ENCODE measurements at regions not wholly inside any gene's neighbourhood (a gene's known extent, or its start where the extent isn't known, plus 50 kb on each side); places are given as distances from the start of the nearest gene placed in this dataset.

DNA sequence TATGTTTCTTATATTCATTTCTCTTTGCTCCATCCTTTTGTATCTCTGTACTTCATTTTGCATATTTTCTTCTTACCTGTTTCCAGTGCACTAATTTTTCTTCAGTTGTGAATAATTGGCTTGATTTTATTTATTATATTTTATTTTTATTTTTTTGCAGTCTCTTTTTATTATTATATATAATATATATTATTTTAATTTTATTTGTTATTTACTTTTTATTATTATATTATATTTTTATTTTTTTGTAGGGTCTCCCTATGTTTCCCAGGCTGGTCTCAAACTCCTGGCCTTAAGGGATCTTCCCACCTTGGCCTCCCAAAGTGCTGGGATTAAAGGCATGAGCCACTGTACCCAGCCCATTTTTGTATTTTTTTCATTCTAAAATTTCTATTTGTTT, 213.1 kb upstream of the TSC22D2 start:
- TF ChIP-seq, protein P1, sequence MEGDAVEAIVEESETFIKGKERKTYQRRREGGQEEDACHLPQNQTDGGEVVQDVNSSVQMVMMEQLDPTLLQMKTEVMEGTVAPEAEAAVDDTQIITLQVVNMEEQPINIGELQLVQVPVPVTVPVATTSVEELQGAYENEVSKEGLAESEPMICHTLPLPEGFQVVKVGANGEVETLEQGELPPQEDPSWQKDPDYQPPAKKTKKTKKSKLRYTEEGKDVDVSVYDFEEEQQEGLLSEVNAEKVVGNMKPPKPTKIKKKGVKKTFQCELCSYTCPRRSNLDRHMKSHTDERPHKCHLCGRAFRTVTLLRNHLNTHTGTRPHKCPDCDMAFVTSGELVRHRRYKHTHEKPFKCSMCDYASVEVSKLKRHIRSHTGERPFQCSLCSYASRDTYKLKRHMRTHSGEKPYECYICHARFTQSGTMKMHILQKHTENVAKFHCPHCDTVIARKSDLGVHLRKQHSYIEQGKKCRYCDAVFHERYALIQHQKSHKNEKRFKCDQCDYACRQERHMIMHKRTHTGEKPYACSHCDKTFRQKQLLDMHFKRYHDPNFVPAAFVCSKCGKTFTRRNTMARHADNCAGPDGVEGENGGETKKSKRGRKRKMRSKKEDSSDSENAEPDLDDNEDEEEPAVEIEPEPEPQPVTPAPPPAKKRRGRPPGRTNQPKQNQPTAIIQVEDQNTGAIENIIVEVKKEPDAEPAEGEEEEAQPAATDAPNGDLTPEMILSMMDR (IDR thresholded peaks at IDR 0.05), result no peak
- no peak for TF ChIP-seq POLR2A (IDR thresholded peaks at IDR 0.05; ENCODE audit: low read depth)
- TF ChIP-seq EP300 (IDR thresholded peaks at IDR 0.05), result no peak
